IPS DF 19.7 (cell line): ENCODE measurements at regions not wholly inside any gene's neighbourhood (a gene's known extent, or its start where the extent isn't known, plus 50 kb on each side); places are given as distances from the start of the nearest gene placed in this dataset.
A peak's percentile ranks its signal among the peaks of the same experiment; 100 is the strongest.
"Not testable (repeated sequence)": the region's sequence is repeated elsewhere in the genome, so short reads cannot be mapped to it uniquely, and the experiment has no call there.

Experiments
- DNase-seq: peaks from one replicate; pipeline ENCODE4 v3.0.0-alpha.2; 2013; ENCODE audit warnings: low read depth, low spot score

DNA sequence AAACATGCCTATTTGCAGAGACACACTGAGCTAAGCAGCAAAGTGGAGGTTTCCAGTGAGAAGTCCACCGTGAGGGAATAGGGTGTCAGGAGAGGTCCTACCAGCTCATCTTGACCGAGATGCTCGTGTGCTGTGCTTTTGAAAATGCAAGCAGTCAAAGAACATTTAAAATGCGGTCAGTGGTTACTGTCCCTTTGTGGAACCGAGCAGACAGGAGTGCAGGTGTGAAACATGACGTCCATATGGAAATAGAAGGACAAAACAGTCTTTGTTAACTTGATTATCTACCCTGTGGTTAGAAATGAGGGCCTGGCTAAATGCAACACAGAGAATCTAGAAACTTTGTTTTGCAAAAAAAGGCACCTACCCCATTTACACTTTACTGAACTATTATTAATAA, 473.3 kb downstream of the SPATA31A6 start:
- not testable (repeated sequence) for DNase-seq

DNA sequence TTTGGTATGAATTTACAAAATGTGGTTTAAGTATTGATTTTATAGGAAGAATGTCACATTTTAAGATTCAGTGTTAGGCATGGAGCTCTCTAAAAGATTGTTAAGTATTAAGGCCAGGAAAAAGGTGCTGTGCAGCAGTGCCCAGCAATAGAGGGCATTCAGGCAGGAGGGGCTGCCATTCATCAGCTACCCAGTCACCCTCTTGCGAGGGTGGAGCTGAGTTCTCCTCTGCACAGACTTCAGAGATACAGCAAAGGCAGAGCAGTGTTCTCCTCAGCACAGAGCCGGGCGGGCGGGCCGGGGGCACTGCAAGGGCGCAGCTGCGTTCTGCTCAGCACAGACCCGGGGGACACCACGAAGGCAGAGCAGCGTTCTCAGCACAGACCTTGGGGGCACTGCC, 474.0 kb downstream of the SPATA31A6 start:
- DNase-seq, result not testable (repeated sequence)

DNA sequence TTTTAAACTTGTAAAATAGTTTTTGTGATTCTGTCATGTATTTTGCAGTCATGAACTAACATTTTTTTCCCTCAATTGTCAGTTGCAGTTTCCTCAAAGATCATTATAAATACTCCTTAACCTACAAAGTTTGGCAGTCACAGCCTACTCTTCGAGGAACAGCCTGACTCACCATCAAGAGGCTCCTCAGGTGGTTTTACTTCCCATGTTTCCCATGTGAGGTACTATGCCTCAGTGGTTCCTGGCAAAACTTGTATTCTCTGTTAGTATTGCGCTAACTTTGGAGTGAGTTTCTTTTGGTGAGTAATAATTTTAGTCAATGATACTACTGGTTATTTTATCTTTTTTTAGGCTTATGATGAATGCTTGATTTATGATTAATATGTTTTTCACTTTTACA, 513.7 kb downstream of the SPATA31A6 start:
- not testable (repeated sequence) for DNase-seq

DNA sequence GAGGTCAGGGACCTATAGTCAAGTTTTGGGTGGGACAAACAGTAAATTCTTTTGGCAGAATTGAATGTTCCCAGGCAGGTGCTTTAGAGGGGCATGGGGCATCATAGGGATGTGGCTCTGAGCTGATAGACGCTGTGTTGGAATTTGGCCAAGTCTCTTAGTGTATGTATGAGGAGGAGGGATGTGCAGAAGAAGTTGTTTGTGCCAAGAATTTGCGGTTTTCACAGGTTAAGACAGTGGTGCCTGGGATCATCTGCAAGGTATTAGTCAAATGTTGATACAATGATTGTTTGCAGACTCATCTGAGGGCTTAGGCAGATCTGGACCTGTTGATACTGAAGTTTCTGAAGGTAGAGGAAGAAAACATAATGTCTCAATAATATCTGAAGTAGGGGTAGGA, 519.4 kb downstream of the SPATA31A6 start:
- not testable (repeated sequence) for DNase-seq

DNA sequence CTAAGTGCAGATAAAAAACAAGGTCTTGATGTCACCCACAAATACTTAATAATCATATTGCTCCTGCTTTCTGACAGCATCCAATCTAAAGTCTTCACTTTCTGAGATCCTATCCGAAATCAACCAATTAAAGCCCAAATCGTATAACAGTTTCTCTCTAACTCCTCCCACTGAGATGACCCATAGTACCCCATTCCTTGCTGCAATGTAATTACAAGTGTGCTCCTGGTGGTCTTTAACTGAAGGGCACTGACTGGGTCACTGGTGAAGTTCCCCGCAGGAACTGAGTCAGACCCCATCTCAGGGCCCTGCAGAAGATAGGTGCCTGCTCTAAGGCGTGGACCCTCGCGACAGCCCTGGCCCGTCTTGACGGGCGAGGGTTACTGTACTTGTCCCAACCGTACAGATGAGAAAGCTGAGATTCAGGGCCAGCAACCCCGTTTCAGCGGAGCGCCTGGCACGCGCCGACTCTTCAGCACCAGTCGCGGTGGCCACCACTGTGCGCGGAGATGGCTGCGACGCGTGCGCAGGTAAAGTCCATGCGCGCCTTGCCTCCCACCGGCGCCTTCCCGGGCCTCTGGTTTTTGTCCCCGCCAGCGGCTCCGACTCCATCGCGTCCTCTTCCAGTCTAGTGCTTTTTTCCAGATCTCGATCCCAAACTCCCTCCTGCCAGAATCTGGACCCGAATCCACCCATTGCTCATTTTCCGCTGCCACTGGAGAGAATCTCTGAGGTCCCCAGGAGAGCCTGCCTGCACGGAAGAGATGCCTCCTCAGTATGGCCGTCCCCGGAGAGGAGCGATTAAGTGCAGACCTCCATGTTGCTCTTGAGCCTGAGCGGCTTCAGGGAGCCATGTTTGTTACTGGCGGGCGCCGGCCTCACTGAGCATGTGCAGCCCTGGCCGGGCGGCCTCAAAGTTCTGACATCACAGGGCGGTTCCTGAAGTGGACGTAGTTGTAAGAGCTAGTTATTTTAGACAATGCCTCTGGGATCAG, 541.7 kb downstream of the SPATA31A6 start:
- DNase-seq, result not testable (repeated sequence)

DNA sequence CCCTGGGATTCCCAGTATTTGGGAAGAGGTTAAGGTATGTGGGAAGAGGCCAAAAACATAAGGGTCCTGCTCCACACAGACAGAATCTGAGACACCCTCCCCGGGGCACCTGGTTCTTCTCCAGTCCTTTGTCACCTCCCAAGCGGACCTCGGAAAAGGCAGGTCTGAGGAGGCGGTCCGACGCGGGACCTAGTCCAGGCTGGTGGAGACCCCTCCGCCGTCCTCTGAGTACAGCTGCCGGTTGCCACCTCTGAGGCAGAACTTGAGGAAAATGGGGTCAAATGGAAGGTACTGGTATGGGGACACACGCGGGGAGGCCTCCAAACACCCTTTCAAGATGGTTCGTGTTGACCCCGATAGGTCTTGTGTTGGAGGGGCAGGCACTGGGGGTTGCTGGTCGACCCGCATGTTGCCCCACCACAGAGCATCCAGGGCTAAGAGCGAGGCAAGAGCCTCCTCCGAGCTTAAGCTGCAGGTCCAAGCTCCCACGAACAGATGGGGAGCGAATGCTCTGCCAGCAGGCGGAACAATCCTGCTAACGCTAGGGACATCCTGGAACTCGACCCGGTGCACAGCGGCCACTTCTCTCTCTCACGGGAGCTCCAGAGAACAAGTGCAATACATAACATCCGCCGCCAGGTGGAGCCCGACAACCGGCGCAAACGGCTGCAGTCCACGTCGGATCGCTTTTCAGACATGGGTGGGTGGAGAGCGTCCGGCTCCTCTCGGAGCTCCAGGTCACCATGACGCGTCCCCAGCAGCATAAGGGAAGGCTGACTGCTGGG, 559.8 kb downstream of the SPATA31A6 start:
- peak; percentile 57 for DNase-seq

- not testable (repeated sequence) for DNase-seq
Measured at GRCh38 chr9:42757251-42757650, 573.8 kb downstream of the SPATA31A6 start.

- not testable (repeated sequence) for DNase-seq
Measured at GRCh38 chr9:42759320-42759719, 575.9 kb downstream of the SPATA31A6 start.

GRCh38 chr9:42782201-42782600, 598.7 kb downstream of the SPATA31A6 start:
- not testable (repeated sequence) for DNase-seq

DNA sequence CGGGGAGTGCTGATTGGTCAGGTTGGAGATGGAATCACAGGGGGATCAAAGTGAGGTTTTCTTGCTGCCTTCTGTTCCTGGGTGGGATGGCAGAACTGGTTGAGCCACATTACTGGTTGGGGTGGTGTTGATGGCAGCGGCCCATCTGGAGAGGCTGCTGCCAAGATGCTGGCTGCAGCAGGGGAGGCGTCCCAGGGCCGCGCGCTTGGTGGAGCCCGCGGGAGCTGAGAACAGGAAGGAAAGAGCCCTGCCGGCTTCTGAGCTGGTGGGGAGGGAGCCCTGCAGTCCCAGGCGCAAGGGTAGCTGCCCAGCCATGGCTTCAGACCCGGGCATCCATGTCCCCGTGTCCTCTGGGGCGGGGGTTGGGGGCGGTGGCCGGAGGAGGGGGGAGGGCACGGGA, 609.3 kb downstream of the SPATA31A6 start:
- not testable (repeated sequence) for DNase-seq

DNA sequence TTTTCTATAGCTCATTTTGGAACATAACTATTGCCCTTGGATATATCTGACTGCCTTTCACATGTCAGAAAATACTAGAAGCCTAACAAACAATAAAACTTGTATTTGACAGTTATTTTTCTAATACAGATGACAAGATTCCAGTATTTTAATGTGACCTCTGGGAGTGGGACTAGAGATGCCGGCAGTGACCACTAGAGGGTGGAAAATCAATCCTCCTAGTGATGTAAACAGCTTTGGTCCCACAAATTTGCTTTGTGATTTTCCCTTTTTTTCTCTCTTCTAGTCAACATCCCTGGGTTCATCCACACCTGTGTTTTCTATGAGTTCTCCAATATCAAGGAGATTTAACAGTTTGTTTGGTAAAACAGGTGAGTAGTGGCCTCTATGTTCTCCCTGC, 615.1 kb downstream of the SPATA31A6 start:
- not testable (repeated sequence) for DNase-seq

- not testable (repeated sequence) for DNase-seq
Measured at GRCh38 chr9:42802716-42803115, 619.3 kb downstream of the SPATA31A6 start.

GRCh38 chr9:42806674-42807073, 623.2 kb downstream of the SPATA31A6 start:
- peak; percentile 17 for DNase-seq

GRCh38 chr9:42821468-42821867, 638.0 kb downstream of the SPATA31A6 start:
- not testable (repeated sequence) for DNase-seq

GRCh38 chr9:42848156-42848555, 664.7 kb downstream of the SPATA31A6 start:
- not testable (repeated sequence) for DNase-seq

- DNase-seq, result not testable (repeated sequence)
Measured at GRCh38 chr9:42850896-42851693, 667.6 kb downstream of the SPATA31A6 start.

DNA sequence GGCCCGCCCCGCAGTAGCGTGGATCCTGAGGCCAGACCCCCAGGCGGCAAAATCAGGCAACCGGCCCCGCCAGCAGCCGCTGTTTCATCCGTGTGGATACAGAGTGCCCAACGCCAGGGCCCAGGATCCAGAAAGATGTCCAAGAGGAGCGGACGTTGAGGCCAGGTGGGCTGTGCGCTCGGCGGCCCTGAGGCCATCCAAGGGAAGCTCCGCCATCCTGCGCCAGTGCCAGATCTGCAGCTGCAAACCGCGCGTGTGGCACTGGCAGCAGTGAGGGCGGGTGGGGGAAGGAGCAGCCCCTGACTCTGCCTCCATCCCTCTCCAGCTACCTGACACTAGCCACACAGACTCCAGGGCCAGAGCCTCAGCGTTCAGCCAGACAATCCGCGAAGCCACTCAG, 668.2 kb downstream of the SPATA31A6 start:
- not testable (repeated sequence) for DNase-seq

DNA sequence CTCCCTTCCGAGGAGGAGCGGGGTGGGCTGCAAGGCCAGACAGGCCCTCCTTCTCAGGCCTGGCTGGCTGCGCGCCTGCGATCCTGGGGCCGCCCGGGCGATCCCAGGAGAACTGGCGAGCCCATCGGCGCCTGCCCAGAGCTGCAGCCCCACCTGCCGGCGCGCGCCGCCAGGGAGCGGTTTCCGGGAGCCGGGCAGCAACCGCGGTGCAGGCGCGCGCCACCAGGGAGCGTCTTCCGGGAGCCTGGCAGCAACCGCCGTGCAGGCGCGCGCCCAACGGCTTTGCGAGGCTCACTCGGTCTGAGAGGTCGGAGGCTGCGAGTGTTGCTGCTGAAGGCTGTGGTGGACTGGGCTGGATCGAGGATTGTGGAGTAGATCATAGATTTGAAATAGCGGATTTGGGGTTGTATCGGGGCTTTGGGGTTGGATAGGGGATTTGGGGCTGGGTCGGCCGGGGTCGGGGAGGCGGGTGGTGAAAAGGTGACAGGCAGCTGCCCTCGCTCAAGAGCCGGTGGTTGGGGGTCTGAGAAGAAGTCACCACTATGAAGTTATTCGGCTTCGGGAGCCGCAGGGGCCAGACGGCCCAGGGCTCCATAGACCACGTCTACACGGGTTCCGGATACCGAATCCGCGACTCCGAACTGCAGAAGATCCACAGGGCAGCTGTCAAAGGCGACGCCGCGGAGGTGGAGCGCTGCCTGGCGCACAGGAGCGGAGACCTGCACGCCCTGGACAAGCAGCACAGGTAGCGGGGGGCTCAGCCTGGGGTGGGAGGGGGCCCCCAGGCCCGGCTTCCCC, 668.9 kb downstream of the SPATA31A6 start:
- DNase-seq, result peak; percentile 12

DNA sequence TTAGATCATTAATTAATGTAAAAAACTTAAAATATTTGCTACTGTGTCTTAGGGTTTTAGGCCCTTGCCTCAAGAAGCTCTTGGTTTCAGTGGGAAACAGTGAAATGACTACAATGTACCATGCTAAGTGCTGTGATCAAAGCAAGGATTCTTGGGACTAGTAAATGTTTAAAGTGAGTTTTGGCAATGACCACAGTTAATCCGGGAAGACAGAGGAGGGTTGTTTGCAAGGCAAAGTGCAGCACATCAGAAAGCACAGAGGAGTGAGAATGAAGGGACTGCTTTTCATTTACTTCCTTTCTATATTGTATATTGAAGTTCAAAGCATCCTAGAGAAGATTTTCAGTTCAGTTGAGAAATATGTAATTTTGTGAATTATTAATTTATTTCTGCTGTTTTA, 676.7 kb downstream of the SPATA31A6 start:
- DNase-seq, result not testable (repeated sequence)

GRCh38 chr9:42862465-42862864, 679.0 kb downstream of the SPATA31A6 start:
- DNase-seq, result not testable (repeated sequence)
